T-helper 2 cell (primary cell): ENCODE measurements at regions not wholly inside any gene's neighbourhood (a gene's known extent, or its start where the extent isn't known, plus 50 kb on each side); places are given as distances from the start of the nearest gene placed in this dataset.

Experiments used
- DNase-seq, 5 experiments: peaks; one replicate each; pipeline versions ENCODE4 v3.0.0 to v3.0.0-alpha.2; 2012 to 2022

DNA sequence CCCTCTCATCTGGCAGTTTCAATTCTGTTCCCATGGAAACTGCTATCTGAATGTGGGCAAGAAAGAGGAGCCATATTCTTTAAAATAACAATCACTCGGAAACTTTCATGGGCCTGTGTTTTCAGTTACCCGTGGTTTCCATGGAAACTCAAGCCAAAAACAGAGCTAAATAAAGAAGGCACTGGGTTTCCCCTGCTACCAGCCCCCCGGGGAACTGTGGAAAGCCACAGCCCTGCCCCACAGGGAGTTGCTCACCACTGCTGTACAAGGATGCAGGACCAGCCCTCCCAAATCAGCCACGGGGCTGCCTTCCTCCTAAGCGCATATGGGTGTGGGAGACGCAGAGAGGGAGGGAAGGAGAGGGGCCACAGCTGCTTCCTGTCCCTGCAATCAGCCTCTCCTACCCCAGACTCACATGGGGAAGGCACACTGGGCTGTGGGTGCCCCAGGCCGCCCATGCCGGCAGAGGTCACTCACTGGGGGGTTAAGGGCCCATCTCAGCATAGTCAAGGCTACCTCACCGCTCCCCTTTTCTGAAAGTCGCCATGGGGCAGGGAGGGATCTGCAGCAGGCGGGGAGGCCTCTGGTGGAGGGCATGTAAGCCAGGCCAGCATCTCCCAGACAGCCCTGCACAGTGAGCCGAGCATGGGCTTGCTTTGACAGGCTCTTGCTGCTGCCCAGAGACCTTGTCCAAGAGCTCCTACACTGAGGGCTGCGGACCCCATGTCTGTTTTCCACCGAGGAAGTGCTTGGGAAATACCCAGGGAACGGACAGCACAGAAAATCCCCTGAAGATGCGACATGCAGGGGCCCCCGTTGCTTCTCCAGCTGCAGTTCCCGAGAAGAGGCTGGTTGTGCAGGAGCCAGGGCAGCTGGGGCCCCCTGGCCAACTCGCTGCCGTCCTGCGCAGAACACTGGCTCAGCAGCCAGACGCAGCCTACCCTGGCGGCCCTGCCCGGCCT is 157.3 kb upstream of the PPP2R2D start:
- no peak for DNase-seq

- DNase-seq: no peak
Measured at GRCh38 chr10:131744346-131744745, 156.5 kb upstream of the PPP2R2D start.

- DNase-seq: no peak
Measured at GRCh38 chr10:131745591-131745990, 155.2 kb upstream of the PPP2R2D start.

GRCh38 chr10:131746241-131746711 is 154.5 kb upstream of the PPP2R2D start:
- no peak for DNase-seq

DNA sequence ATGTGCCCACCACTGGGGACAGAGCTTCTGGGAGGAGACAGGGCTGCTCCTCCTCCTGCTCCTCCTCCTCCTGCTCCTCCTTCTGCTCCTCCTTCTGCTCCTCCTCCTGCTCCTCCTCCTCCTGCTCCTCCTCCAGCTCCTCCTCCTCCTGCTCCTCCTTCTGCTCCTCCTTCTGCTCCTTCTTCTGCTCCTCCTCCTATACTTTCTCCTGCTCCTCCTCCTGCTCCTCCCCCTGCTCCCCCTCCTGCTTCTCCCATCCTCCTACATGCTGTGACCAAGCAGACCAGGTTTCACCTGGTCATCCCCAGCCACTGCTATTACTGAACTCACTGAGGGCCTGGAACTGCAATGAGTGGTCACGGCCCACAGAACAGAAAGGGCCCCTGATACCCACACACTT is 154.0 kb upstream of the PPP2R2D start:
- DNase-seq: no peak

GRCh38 chr10:131747251-131747650 is 153.6 kb upstream of the PPP2R2D start:
- DNase-seq: no peak

GRCh38 chr10:131747791-131748190 is 153.0 kb upstream of the PPP2R2D start:
- DNase-seq: no peak

GRCh38 chr10:131748191-131748590 is 152.6 kb upstream of the PPP2R2D start:
- no peak for DNase-seq

DNA sequence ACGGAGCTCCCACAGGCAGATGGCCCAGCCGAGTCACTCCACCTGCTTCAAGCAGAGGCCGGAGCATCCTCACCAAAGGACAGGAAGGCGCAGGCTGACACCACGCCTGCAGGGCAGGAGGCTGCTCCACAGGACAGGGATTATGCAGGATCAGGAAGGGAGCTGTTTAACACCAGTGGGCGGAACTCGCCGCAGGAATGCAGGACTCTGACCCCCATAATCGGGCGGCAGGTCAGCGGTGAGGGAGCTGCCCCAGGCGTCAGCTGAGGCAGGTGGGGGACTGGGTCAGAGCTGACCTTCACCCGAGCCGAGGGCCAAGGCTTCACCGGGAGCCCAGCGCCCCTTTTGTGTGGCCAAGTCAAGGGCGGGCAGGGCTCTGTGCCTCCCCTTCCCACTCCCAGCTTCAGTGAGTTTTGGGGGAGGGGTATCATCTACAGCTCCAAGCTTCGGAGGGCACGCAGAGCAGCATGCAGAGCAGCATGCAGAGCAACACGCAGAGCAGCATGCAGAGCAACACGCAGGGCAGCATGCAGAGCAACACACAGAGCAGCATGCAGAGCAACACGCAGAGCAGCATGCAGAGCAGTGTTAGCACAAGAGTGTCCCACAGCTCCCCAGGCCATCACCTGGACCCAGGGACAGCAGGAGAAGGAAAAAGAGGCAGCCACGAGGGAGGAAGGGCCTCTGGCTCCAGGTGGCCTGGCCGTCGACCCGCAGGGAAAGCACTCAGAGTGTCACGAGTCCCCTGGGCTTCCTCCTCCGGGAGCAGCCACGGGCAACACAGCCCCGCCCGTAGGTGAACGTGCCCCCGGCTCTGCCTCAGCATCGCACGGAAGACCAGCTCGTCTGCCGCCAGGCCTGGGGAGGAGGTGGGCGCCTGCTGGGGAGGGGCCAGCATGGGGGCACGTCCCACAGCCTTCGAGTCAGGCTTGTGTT is 151.7 kb upstream of the PPP2R2D start:
- no peak for DNase-seq

DNA sequence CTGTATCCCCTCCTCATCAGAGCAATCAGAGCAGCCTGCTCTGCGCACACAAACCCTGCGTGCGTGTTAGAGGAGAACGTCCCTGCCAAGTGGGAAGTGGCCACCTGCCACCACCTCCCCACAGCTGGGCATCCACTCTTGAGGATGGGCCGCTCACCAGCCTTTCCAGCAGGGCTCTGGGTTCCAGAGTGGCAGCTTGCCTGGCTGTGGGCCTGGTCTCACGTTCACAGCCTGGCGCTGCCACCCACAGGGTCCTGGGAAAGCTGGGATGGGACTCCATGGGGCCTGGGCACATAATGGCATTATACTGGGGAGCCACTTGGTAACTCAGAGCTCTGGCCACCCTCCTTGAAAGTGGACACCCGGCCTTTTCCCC is 151.1 kb upstream of the PPP2R2D start:
- no peak for DNase-seq

- no peak for DNase-seq
Measured at GRCh38 chr10:131750171-131750895, 150.5 kb upstream of the PPP2R2D start.

DNA sequence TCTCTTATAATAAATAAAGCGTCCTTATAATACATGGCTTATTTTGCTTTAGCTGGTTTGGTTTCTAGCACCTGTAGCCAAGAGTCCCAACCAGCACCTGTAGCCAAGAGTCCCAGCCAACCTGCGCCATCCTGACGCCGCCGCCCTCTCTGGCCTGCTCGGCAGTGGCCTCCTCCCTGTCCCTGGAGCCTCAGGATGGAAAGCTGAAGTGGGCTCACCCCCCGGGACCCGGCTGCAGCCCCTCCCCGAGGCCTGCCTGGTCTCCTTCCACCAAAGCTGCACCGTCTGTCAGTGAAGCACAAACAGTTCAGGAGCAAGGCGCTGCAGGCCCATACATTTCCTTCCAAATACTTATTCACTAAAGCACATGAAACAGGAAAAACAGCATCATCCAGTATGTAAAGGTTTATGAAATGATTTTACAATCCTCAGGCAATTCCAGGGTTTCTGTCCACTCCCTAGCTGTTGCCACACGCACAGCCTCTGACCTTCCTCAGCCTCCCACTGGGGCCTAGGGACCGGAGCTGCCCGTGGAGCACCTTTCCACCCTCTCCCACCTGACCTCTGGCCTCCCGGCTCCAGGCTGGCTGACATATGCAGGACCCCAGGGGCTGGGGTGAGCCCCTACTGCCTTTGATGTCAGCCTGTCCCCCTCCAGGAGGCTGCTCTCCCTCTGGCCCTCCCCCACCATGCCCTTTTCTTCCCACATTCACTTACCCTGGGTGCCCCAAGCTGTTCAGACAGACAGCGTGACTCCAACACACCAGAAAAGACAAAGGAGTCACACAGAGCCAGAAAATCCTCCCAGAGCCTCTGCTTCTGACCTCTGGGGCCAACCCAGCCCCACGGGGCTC is 149.6 kb upstream of the PPP2R2D start:
- DNase-seq: no peak

GRCh38 chr10:131751827-131752775 is 148.7 kb upstream of the PPP2R2D start:
- DNase-seq: no peak

GRCh38 chr10:131753336-131753735 is 147.5 kb upstream of the PPP2R2D start:
- DNase-seq: no peak

DNA sequence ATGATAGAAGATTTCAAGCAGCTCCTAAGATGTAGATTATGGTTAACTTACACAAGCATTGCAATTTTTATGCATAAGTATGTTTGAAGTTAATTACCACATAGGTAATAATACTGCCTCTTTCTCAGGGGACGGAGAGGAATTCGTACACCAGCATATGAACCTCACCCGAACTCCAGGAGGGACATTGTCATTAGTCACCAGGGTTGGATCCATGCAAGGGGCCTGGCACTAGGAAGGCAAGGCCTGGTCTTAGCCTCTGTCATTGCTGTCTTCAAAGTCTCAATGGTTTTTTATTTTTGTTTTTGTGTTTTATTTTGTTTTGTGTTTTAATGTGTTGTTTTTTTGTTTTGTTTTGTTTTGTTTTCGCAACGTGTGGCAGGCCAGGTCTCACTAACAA is 145.6 kb upstream of the PPP2R2D start:
- DNase-seq: no peak

DNA sequence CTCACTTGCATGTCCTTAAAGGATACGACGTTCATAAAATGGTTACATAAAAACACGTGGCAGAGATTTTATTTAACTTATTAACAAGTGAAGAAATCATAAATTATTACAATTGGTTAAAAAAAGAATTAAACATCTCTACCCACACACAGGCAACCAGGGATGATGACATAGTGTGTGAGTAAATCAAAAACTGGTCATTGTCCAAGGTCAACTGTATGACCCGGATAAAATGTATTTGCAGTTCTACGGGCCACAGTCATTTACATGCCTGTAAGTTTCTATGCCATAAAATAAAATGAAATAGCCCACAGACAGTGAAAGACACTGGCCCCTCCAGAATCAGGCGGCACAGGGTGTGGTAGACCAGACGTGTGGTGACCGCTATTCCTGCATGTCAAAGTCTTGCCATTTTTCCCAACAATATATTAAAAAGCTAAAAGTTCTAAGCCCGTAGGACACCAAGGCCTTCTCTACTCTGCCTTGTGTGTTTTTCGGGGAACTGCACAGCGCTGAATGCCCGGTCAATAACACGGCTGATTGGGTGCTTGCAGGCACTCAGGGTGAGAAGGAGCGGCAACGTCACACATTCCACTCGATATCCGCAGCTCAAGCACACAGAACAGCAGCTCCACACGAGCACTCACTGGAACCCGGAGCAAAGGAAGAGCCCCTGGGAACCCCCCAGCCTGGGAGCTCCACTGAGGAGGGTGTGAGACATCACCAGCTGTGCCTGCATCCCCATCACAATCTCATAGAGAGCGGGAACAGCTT is 143.3 kb upstream of the PPP2R2D start:
- DNase-seq: no peak

DNA sequence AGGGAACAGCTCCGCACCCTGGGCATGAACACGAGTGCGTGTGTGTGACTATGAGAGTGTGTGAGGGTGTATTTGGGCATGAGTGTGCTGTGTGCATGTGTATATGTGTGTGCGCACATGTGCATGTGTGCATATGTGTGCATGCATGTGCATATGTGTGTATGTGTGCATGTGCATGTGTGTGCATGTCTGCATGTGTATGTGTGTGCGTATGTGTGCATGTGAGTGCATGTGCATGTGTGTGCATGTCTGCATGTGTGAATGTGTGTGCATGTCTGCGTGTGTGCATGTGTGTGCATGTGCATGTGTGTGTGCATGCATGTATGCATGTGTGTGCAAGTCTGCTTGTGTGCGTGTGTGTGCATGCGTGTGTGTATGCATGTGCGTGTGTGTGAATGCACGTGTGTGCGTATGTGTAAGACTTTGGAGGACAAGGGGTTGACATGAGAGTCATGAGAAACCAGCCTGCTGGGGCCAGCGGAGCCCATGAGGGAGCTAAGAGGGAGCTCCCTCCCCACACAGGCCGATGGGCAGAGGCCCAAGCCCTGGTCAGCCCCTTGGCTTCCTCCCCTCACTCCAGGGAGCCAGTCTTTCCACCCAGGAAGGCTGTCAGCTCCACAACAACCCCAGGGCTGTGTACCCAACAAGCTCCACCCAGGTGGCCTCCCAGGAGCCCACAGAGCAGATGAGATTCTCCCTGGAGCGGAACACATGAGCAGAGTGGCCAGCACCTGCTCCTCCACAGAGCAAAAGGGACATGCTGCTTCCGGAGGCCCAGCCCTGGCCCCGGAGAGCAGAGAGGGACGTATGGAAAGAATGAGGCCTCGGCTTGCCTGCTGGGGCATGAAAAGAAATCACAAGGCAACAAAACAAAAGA is 142.5 kb upstream of the PPP2R2D start:
- no peak for DNase-seq

GRCh38 chr10:131758939-131759301 is 141.9 kb upstream of the PPP2R2D start:
- no peak for DNase-seq

DNA sequence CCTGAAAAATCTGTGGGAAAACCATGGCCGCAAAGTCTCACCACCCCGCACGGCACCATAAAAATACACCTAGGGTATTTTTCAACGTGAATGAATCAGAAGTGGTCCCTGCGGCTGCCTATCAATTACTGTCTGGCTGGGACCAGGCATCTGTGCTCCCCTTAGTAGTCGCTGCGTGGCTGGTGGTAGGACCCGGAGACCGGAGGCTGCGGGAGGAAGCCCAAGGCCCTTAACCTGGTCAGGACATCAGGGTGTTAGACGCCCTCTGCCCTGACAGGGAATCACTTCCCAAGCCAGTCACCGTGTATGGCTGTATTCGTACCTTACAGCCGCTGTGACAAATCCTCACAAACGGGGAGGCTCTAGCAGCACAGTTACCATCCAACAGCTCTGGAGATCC is 141.5 kb upstream of the PPP2R2D start:
- no peak for DNase-seq
